HEK293T (cell line): ENCODE measurements at regions not wholly inside any gene's neighbourhood (a gene's known extent, or its start where the extent isn't known, plus 50 kb on each side); places are given as distances from the start of the nearest gene placed in this dataset.

Experiments
- FOXM1 ChIP-seq: fragments of 450-650 bp; IDR thresholded peaks from 2 replicates; pipeline ENCODE4 v1.6.1; 2017; ENCODE audit warnings: mild to moderate bottlenecking, borderline replicate concordance
- L3MBTL2 ChIP-seq: fragments of 450-650 bp; conservative IDR thresholded peaks from 2 replicates; pipeline ENCODE4 v1.6.1; 2016; ENCODE audit warnings: mild to moderate bottlenecking
- ZNF384 ChIP-seq: fragments of 450-650 bp; IDR thresholded peaks from 2 replicates; pipeline ENCODE4 v1.6.1; 2016

GRCh38 chr14:80078501-80078900, 132.8 kb downstream of the DIO2 start:
- TF ChIP-seq FOXM1 (no peak), ZNF384 (no peak), L3MBTL2 (no peak)
